ENCODE measurements at regions not wholly inside any gene's neighbourhood (a gene's known extent, or its start where the extent isn't known, plus 50 kb on each side); places are given as distances from the start of the nearest gene placed in this dataset.
A peak's percentile ranks its signal among the peaks of the same experiment; 100 is the strongest.

DNA sequence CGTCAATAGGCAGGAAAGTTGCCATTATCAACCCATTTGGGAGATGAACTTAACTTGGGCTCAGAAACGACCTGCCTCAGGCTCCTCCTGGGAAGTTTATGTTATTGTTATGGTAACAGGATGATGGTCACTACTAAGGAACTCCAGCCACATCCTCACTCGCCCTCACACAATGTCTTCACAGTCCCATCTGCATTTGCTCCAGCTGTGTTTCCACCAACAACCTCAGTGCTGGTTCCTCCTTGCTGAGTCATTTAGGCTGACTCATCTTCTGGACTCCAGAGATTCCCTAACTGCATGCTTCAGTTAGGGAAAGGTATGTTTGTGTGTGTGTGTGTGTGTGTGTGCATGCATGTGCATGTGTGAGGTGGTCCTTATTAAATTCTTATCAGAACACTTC, 293.4 kb upstream of the BOD1L1 start:
- no peak overlapping the region for H3K4me2 ChIP-seq (ENCODE audit: low read length)

DNA sequence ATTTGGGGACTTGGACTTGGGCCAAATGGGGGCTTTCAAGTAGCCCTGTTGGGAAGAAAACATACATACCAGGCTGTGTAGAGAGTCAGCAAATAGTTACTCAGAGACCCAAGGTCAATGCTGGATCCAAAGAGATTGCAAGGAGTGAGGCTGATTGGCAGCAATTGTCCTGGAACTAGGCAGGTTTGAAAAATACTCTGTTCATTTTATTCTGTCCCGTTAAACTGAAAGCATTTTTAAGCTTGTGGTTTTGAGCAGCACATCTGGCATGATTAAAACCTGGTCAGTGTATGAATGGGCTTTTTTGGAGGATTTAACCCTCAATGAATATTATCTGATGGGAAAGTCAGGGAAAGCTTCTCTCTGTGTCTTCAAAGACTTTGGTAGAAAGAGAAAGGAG, 294.3 kb upstream of the BOD1L1 start:
- no peak overlapping the region for H3K4me3 ChIP-seq (ENCODE audit: low read depth, low read length)
- H2BK5ac ChIP-seq (ENCODE audit: low read depth, low read length, poor library complexity) = no peak overlapping the region
- no peak overlapping the region for H2BK120ac ChIP-seq (ENCODE audit: insufficient read depth, low read length, poor library complexity)
- H4K91ac ChIP-seq (ENCODE audit: low read depth, low read length) = no peak overlapping the region
- no peak overlapping the region for H3K27ac ChIP-seq (ENCODE audit: low read depth, low read length)
- H3K18ac ChIP-seq (ENCODE audit: low read length) = no peak overlapping the region
- H2AFZ ChIP-seq (ENCODE audit: insufficient read depth, low read length, poor library complexity) = no peak overlapping the region
- H4K12ac ChIP-seq (ENCODE audit: low read depth, low read length) = no peak overlapping the region
- H2AK5ac ChIP-seq (ENCODE audit: low read length) = no peak overlapping the region
- H3K14ac ChIP-seq (ENCODE audit: low read length) = no peak overlapping the region
- H3K4ac ChIP-seq (ENCODE audit: low read depth, low read length) = no peak overlapping the region
- H3K9me3 ChIP-seq (ENCODE audit: insufficient read depth, low read depth, low read length) = no peaks in the 10 kb centered on the region
- H2BK12ac ChIP-seq (ENCODE audit: low read length) = no peak overlapping the region
- no peaks in the 10 kb centered on the region for H3K36me3 ChIP-seq (ENCODE audit: control insufficient read depth in 1 of 2, insufficient read depth in 2 of 2, low read length in 2 of 2)
- no peak for DNase-seq
- no peaks in the 10 kb centered on the region for H3K4me1 ChIP-seq (ENCODE audit: control insufficient read depth in 1 of 2, insufficient read depth in 2 of 2, low read length in 2 of 2)
- H3K79me2 ChIP-seq (ENCODE audit: control insufficient read depth, insufficient read depth, low read length, poor library complexity) = no peaks in the 10 kb centered on the region
- no peaks in the 10 kb centered on the region for H3K27me3 ChIP-seq (ENCODE audit: insufficient read depth, low read length)
- H3K79me1 ChIP-seq (ENCODE audit: low read length) = peaks cover 2% of the 10 kb centered on the region
- no peak overlapping the region for H3K9ac ChIP-seq (ENCODE audit: low read length)
- no peak overlapping the region for H3K23ac ChIP-seq (ENCODE audit: low read length)
- no peak overlapping the region for H3K4me2 ChIP-seq (ENCODE audit: low read length)
- no peak overlapping the region for H4K8ac ChIP-seq (ENCODE audit: low read depth, low read length)
- WGBS (ENCODE audit: extremely low coverage, insufficient coverage, insufficient read length) = no CpG with 5 or more reads among the region's 1 CpG

More for the DNA sequence above, 293.4 kb upstream of the BOD1L1 start:
- H3K27me3 ChIP-seq (ENCODE audit: insufficient read depth, low read length) = no peaks in the 10 kb centered on the region
- no peak overlapping the region for H3K27ac ChIP-seq (ENCODE audit: low read depth, low read length)
- no peak overlapping the region for H3K23ac ChIP-seq (ENCODE audit: low read length)
- H2BK120ac ChIP-seq (ENCODE audit: insufficient read depth, low read length, poor library complexity) = no peak overlapping the region
- H4K8ac ChIP-seq (ENCODE audit: low read depth, low read length) = no peak overlapping the region
- H3K4me3 ChIP-seq (ENCODE audit: low read depth, low read length) = no peak overlapping the region
- no peaks in the 10 kb centered on the region for H3K36me3 ChIP-seq (ENCODE audit: control insufficient read depth in 1 of 2, insufficient read depth in 2 of 2, low read length in 2 of 2)
- no peak overlapping the region for H4K12ac ChIP-seq (ENCODE audit: low read depth, low read length)
- DNase-seq = peak; percentile 82 to 89
- no peaks in the 10 kb centered on the region for H3K4me1 ChIP-seq (ENCODE audit: control insufficient read depth in 1 of 2, insufficient read depth in 2 of 2, low read length in 2 of 2)
- H4K91ac ChIP-seq (ENCODE audit: low read depth, low read length) = no peak overlapping the region
- peaks cover 2% of the 10 kb centered on the region for H3K79me1 ChIP-seq (ENCODE audit: low read length)
- no peak overlapping the region for H3K9ac ChIP-seq (ENCODE audit: low read length)
- H3K18ac ChIP-seq (ENCODE audit: low read length) = no peak overlapping the region
- H2BK12ac ChIP-seq (ENCODE audit: low read length) = no peak overlapping the region
- no peak overlapping the region for H3K14ac ChIP-seq (ENCODE audit: low read length)
- no peak overlapping the region for H2AK5ac ChIP-seq (ENCODE audit: low read length)
- H3K9me3 ChIP-seq (ENCODE audit: insufficient read depth, low read depth, low read length) = no peaks in the 10 kb centered on the region
- no peak overlapping the region for H3K4ac ChIP-seq (ENCODE audit: low read depth, low read length)
- no peak overlapping the region for H2AFZ ChIP-seq (ENCODE audit: insufficient read depth, low read length, poor library complexity)
- no peak overlapping the region for H2BK5ac ChIP-seq (ENCODE audit: low read depth, low read length, poor library complexity)
- H3K79me2 ChIP-seq (ENCODE audit: control insufficient read depth, insufficient read depth, low read length, poor library complexity) = no peaks in the 10 kb centered on the region
- WGBS (ENCODE audit: extremely low coverage, insufficient coverage, insufficient read length) = no CpG with 5 or more reads among the region's 3 CpGs

DNA sequence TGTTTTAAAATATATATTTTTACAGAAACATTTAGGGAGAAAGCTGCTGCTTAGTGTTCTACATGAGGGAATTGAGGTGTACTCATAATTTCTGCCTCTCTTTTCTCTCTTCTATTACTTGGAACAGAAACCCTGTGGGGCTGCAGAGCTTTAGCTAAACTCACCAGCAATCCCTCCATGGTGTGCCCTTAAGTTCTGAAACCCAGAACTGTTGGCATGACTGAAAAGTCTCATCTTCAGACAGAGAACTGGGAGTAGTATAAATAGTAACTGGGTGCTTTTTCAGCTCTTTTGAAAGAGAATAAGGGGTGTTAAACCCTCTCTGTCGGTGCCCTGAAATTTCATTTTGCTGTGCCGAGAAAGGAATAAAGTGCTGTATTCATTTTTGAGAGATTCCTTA, 294.9 kb upstream of the BOD1L1 start:
- Histone ChIP-seq H3K27ac (ENCODE audit: low read depth, low read length) (no peak overlapping the region), H3K36me3 (ENCODE audit: control insufficient read depth in 1 of 2, insufficient read depth in 2 of 2, low read length in 2 of 2) (no peaks in the 10 kb centered on the region), H3K27me3 (ENCODE audit: insufficient read depth, low read length) (no peaks in the 10 kb centered on the region), H3K4ac (ENCODE audit: low read depth, low read length) (no peak overlapping the region), H4K12ac (ENCODE audit: low read depth, low read length) (no peak overlapping the region), H3K79me2 (ENCODE audit: control insufficient read depth, insufficient read depth, low read length, poor library complexity) (no peaks in the 10 kb centered on the region), H3K23ac (ENCODE audit: low read length) (no peak overlapping the region), H4K91ac (ENCODE audit: low read depth, low read length) (no peak overlapping the region), H3K4me2 (ENCODE audit: low read length) (no peak overlapping the region), H3K9ac (ENCODE audit: low read length) (no peak overlapping the region), H3K9me3 (ENCODE audit: insufficient read depth, low read depth, low read length) (no peaks in the 10 kb centered on the region), H4K8ac (ENCODE audit: low read depth, low read length) (no peak overlapping the region), H2BK120ac (ENCODE audit: insufficient read depth, low read length, poor library complexity) (no peak overlapping the region), H3K4me1 (ENCODE audit: control insufficient read depth in 1 of 2, insufficient read depth in 2 of 2, low read length in 2 of 2) (no peaks in the 10 kb centered on the region), H3K4me3 (ENCODE audit: low read depth, low read length) (no peak overlapping the region), H2AK5ac (ENCODE audit: low read length) (no peak overlapping the region), H2BK12ac (ENCODE audit: low read length) (no peak overlapping the region), H3K79me1 (ENCODE audit: low read length) (peaks cover 2% of the 10 kb centered on the region), H3K14ac (ENCODE audit: low read length) (no peak overlapping the region), H2AFZ (ENCODE audit: insufficient read depth, low read length, poor library complexity) (no peak overlapping the region), H3K18ac (ENCODE audit: low read length) (no peak overlapping the region), H2BK5ac (ENCODE audit: low read depth, low read length, poor library complexity) (no peak overlapping the region)
- no peak for DNase-seq
- WGBS (ENCODE audit: extremely low coverage, insufficient coverage, insufficient read length) = no CpG with 5 or more reads among the region's 2 CpGs

DNA sequence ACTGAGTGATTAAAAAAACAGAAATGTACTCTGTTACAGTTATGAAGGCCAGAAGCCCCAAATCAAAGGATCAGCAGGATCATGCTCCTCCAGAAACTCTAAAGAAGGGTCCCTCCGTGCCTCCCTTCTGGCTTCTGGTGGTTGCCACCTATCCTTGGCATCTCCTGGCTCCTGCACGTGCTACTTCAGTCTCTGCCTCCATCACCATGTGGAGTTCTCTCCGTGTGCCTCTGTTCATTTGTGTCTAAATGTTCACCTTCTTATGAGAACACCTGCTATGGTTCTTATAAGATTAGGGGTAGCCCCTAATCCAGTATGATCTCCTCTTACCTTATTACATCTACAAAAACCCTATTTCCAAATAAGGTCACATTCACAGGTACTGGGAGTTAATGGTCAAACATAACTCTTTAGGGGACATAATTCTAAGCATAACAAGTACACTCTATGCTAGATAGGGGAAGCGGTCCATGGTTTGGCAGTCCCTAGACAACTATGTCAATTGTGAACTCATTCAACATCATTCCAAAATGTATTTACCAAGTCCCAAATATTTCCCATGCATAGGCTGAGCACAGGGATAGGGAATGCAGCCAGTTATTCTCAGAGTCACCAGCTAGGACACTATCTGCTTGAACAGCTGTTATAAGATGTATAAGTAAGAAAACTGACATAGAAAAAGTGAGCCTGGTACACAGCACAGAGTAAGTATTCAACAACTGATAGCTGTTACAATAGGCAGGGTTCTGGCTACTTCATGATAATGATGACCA, 295.5 kb upstream of the BOD1L1 start:
- H4K8ac ChIP-seq (ENCODE audit: low read depth, low read length) = no peak overlapping the region
- no peaks in the 10 kb centered on the region for H3K79me2 ChIP-seq (ENCODE audit: control insufficient read depth, insufficient read depth, low read length, poor library complexity)
- H2BK120ac ChIP-seq (ENCODE audit: insufficient read depth, low read length, poor library complexity) = no peak overlapping the region
- H2AFZ ChIP-seq (ENCODE audit: insufficient read depth, low read length, poor library complexity) = no peak overlapping the region
- WGBS (ENCODE audit: extremely low coverage, insufficient coverage, insufficient read length) = no CpG with 5 or more reads among the region's 4 CpGs
- H3K36me3 ChIP-seq (ENCODE audit: control insufficient read depth in 1 of 2, insufficient read depth in 2 of 2, low read length in 2 of 2) = no peaks in the 10 kb centered on the region
- H3K4me1 ChIP-seq (ENCODE audit: control insufficient read depth in 1 of 2, insufficient read depth in 2 of 2, low read length in 2 of 2) = no peaks in the 10 kb centered on the region
- H3K23ac ChIP-seq (ENCODE audit: low read length) = no peak overlapping the region
- H4K12ac ChIP-seq (ENCODE audit: low read depth, low read length) = no peak overlapping the region
- no peak overlapping the region for H3K4me3 ChIP-seq (ENCODE audit: low read depth, low read length)
- H3K9ac ChIP-seq (ENCODE audit: low read length) = no peak overlapping the region
- H3K9me3 ChIP-seq (ENCODE audit: insufficient read depth, low read depth, low read length) = no peaks in the 10 kb centered on the region
- no peaks in the 10 kb centered on the region for H3K27me3 ChIP-seq (ENCODE audit: insufficient read depth, low read length)
- no peak overlapping the region for H2BK12ac ChIP-seq (ENCODE audit: low read length)
- H3K4ac ChIP-seq (ENCODE audit: low read depth, low read length) = no peak overlapping the region
- no peak for DNase-seq
- no peak overlapping the region for H3K18ac ChIP-seq (ENCODE audit: low read length)
- no peak overlapping the region for H4K91ac ChIP-seq (ENCODE audit: low read depth, low read length)
- no peak overlapping the region for H3K27ac ChIP-seq (ENCODE audit: low read depth, low read length)
- peaks cover 2% of the 10 kb centered on the region for H3K79me1 ChIP-seq (ENCODE audit: low read length)
- H2AK5ac ChIP-seq (ENCODE audit: low read length) = no peak overlapping the region
- H3K4me2 ChIP-seq (ENCODE audit: low read length) = no peak overlapping the region
- no peak overlapping the region for H2BK5ac ChIP-seq (ENCODE audit: low read depth, low read length, poor library complexity)
- no peak overlapping the region for H3K14ac ChIP-seq (ENCODE audit: low read length)

All from trophoblast cell (in vitro differentiated cells and primary cell).